Smooth muscle cell (in vitro differentiated cells): ENCODE measurements at regions not wholly inside any gene's neighbourhood (a gene's known extent, or its start where the extent isn't known, plus 50 kb on each side); places are given as distances from the start of the nearest gene placed in this dataset.

Experiments used
- DNase-seq: peaks from one replicate; lab custom pipeline; 2025; ENCODE audit not compliant: unreplicated experiment; lab: John Stamatoyannopoulos, UW
- H2AFZ ChIP-seq: fragments of 200-600 bp; sonication (generic); 2 replicates; pipeline ENCODE4 v1.6.0; 2016; ENCODE audit warnings: antibody characterized with exemption, low read depth, mild to moderate bottlenecking
- H3F3A ChIP-seq: fragments of 200-600 bp; sonication (generic); 2 replicates; pipeline ENCODE4 v1.6.0; 2017; ENCODE audit warnings: antibody characterized with exemption, low read depth
- H3K27ac ChIP-seq: fragments of 200-600 bp; sonication (generic); 2 replicates; pipeline ENCODE4 v1.5.1; 2016; ENCODE audit warnings: low read depth, mild to moderate bottlenecking
- H3K27me3 ChIP-seq: fragments of 200-600 bp; sonication (generic); 2 replicates; pipeline ENCODE4 v1.6.1; 2016; ENCODE audit warnings: low read depth, mild to moderate bottlenecking
- H3K36me3 ChIP-seq: fragments of 200-600 bp; sonication (generic); 2 replicates; pipeline ENCODE4 v1.5.1; 2016; ENCODE audit warnings: low read depth
- H3K4me1 ChIP-seq: fragments of 200-600 bp; sonication (generic); 2 replicates; pipeline ENCODE4 v1.5.1; 2016; ENCODE audit warnings: low read depth
- H3K4me2 ChIP-seq: fragments of 200-600 bp; sonication (generic); 2 replicates; pipeline ENCODE4 v1.6.0; 2016; ENCODE audit warnings: mild to moderate bottlenecking
- H3K4me3 ChIP-seq: fragments of 200-600 bp; sonication (generic); 2 replicates; pipeline ENCODE4 v1.5.1; 2016; ENCODE audit warnings: mild to moderate bottlenecking
- H3K79me2 ChIP-seq: fragments of 200-600 bp; sonication (generic); 2 replicates; pipeline ENCODE4 v1.6.0; 2016; ENCODE audit warnings: low read depth, mild to moderate bottlenecking
- H3K9ac ChIP-seq: fragments of 200-600 bp; sonication (generic); 2 replicates; pipeline ENCODE4 v1.6.0; 2016; ENCODE audit warnings: low read depth
- H3K9me3 ChIP-seq: fragments of 200-600 bp; sonication (generic); replicated peaks from 2 replicates; pipeline ENCODE4 v1.5.1; 2016; ENCODE audit warnings: low read depth
- H4K20me1 ChIP-seq: fragments of 200-600 bp; sonication (generic); 2 replicates; pipeline ENCODE4 v1.6.0; 2016; ENCODE audit warnings: low read depth
- WGBS: methylation state at CpG from one replicate; pipeline ENCODE4 v1.1.7; 2016; ENCODE audit warnings: low lambda C conversion rate; 5-methylcytosine and 5-hydroxymethylcytosine counted together
- TF ChIP-seq, protein P1 (sequence below): fragments of 200-600 bp; sonication (generic); IDR thresholded peaks from 2 replicates; pipeline ENCODE4 v1.5.1; 2017; ENCODE audit warnings: borderline replicate concordance, mild to moderate bottlenecking, antibody characterized with exemption; ENCODE audit not compliant: insufficient read depth, poor library complexity, severe bottlenecking

DNA sequence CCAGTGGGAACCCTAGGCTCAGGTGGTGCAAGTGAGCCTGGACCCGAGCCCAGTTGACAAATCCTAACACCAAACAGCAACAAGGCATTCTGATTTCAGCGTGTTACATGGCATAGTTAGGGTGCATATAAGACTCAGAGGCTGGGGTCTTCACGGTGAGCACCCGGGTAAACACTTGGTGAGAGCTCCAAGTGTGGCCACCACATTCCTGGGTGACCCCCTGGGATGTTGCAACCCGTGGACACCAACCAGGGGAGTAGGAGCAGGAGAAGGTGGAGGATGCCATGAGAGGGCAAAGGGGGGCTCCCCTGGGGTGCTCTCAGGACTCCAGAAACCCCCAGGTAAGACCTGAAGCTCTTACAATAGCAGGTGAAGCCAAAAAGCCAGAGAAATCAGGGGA is 69.9 kb upstream of the CDH5 start:
- DNase-seq = no peak

DNA sequence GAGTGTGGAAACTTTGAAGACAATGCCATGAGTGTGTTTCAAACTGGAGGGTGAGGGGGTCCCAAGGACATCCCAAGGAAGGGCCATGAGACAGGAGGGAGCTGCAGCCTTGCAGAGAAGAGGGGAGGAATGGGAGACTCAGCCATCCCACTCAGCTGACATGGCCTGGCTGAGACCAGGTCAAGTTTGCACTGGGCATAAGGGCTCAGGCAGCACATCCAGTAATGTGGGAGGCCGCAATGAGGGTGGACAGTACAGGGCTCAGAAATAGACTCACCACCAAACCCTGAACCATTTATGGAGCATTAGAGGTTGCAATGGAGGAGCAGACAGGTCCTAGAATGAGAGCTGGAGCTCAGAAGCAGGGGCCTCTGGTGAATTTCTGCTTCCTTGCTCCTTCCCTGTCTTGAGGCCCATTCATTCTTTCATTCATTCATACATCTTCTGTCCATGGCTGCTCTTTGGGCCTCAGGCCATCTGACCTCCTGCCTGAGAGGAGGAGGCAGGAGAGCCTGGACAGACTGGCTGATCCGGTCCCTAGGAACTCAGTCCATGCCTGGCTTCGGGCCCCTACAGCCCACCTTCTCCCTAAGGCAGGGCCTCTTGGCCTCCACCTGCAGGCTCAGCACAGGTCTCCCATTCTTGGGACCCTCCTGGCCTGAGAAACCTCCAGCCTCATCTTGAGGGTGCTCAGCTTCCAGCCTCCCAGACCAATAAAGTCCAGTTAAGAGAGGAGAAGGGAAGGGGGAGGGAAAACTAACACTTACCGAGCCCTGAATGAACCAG is 70.5 kb upstream of the CDH5 start:
- TF ChIP-seq, protein P1, sequence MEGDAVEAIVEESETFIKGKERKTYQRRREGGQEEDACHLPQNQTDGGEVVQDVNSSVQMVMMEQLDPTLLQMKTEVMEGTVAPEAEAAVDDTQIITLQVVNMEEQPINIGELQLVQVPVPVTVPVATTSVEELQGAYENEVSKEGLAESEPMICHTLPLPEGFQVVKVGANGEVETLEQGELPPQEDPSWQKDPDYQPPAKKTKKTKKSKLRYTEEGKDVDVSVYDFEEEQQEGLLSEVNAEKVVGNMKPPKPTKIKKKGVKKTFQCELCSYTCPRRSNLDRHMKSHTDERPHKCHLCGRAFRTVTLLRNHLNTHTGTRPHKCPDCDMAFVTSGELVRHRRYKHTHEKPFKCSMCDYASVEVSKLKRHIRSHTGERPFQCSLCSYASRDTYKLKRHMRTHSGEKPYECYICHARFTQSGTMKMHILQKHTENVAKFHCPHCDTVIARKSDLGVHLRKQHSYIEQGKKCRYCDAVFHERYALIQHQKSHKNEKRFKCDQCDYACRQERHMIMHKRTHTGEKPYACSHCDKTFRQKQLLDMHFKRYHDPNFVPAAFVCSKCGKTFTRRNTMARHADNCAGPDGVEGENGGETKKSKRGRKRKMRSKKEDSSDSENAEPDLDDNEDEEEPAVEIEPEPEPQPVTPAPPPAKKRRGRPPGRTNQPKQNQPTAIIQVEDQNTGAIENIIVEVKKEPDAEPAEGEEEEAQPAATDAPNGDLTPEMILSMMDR = no peak
- H3K9ac ChIP-seq = no peak overlapping the region
- H3K4me1 ChIP-seq = no peaks in the 10 kb centered on the region
- no peaks in the 10 kb centered on the region for H3K79me2 ChIP-seq
- H3K27me3 ChIP-seq = peaks cover 4% of the 10 kb centered on the region
- H3K4me2 ChIP-seq = no peak overlapping the region
- no peaks in the 10 kb centered on the region for H3F3A ChIP-seq
- H2AFZ ChIP-seq = no peak overlapping the region
- DNase-seq = no peak
- no peak overlapping the region for H3K27ac ChIP-seq
- H3K4me3 ChIP-seq = no peak overlapping the region
- H3K9me3 ChIP-seq = no peaks in the 10 kb centered on the region
- no peaks in the 10 kb centered on the region for H3K36me3 ChIP-seq
- WGBS = 79% methylated on average over 4 of the region's 4 CpGs
- no peaks in the 10 kb centered on the region for H4K20me1 ChIP-seq

More for the DNA sequence above, 69.9 kb upstream of the CDH5 start:
- H3K79me2 ChIP-seq = no peaks in the 10 kb centered on the region
- H2AFZ ChIP-seq = no peak overlapping the region
- no peak overlapping the region for H3K4me2 ChIP-seq
- no peaks in the 10 kb centered on the region for H3K36me3 ChIP-seq
- WGBS = 91% methylated on average over 5 of the region's 5 CpGs
- H3K27me3 ChIP-seq = peaks cover 4% of the 10 kb centered on the region
- no peaks in the 10 kb centered on the region for H3F3A ChIP-seq
- no peak overlapping the region for H3K27ac ChIP-seq
- TF ChIP-seq, protein P1 = no peak
- H4K20me1 ChIP-seq = no peaks in the 10 kb centered on the region
- H3K9ac ChIP-seq = no peak overlapping the region
- no peaks in the 10 kb centered on the region for H3K9me3 ChIP-seq
- H3K4me3 ChIP-seq = no peak overlapping the region
- no peaks in the 10 kb centered on the region for H3K4me1 ChIP-seq

DNA sequence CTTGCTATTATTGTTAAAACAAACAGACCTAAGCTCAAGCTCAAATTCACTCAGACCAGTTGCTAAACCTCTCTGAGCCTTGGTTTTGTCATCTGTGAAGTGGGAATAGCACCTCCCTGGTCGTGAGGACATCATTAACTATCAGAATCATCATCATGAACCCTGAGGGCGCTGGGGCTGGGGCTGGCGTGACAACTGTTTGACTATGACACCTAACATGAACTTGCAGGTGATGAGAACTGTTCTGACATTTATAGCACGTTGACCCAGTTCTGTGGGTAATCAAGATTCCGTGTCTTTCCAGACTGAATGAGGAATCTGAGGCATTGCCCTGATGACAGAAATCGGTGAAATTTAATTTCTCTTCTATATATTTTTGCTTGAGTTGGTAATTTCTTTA is 71.3 kb upstream of the CDH5 start:
- no peaks in the 10 kb centered on the region for H3K9me3 ChIP-seq
- no peaks in the 10 kb centered on the region for H3K79me2 ChIP-seq
- no peak overlapping the region for H3K9ac ChIP-seq
- no peaks in the 10 kb centered on the region for H3K4me1 ChIP-seq
- no peak overlapping the region for H3K4me3 ChIP-seq
- H3F3A ChIP-seq = no peaks in the 10 kb centered on the region
- H3K27ac ChIP-seq = no peak overlapping the region
- no peak overlapping the region for H3K4me2 ChIP-seq
- WGBS = 78% methylated on average over 6 of the region's 6 CpGs
- no peak for DNase-seq
- no peak overlapping the region for H2AFZ ChIP-seq
- H3K36me3 ChIP-seq = no peaks in the 10 kb centered on the region
- H3K27me3 ChIP-seq = peaks cover 4% of the 10 kb centered on the region
- H4K20me1 ChIP-seq = no peaks in the 10 kb centered on the region
- TF ChIP-seq, protein P1 = no peak

DNA sequence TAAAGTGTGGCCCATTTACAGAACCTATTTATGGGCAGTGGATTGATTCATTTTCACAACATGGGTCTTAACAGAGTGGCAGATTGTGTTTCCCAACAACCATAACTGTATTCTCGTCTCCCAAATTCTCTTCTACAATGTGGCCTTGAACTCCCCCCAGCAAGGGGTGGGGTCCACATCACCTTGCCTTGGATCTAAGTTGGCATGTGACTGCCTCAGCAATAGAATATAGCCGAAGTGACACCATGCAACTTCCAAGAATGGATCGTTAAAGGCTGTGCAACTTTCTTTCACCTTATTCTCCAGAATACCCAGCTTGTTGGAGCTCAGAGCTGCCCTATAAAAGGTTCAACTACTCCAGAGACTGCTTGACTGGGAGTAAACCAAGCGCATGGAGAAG is 72.0 kb upstream of the CDH5 start:
- DNase-seq = no peak
- 96% methylated on average over 4 of the region's 4 CpGs for WGBS
- TF ChIP-seq, protein P1 = no peak
- Histone ChIP-seq H3K4me3 (no peak overlapping the region), H4K20me1 (no peaks in the 10 kb centered on the region), H3K4me2 (no peak overlapping the region), H3K27me3 (peaks cover 4% of the 10 kb centered on the region), H2AFZ (no peak overlapping the region), H3F3A (no peaks in the 10 kb centered on the region), H3K9ac (no peak overlapping the region), H3K4me1 (no peaks in the 10 kb centered on the region), H3K9me3 (no peaks in the 10 kb centered on the region), H3K27ac (no peak overlapping the region), H3K79me2 (no peaks in the 10 kb centered on the region), H3K36me3 (no peaks in the 10 kb centered on the region)
